SHP77 (cell line): ENCODE measurements at regions not wholly inside any gene's neighbourhood (a gene's known extent, or its start where the extent isn't known, plus 50 kb on each side); places are given as distances from the start of the nearest gene placed in this dataset.
"Not testable (repeated sequence)": the region's sequence is repeated elsewhere in the genome, so short reads cannot be mapped to it uniquely, and the experiment has no call there.

ENCODE experiments used
- DNase-seq, 2 experiments: peaks; one replicate each; lab custom pipeline; 2025; lab: John Stamatoyannopoulos, UW

GRCh38 chrX:94341730-94342129, 667.7 kb downstream of the FAM133A start:
- not testable (repeated sequence) for DNase-seq

GRCh38 chrX:94361241-94361640, 687.2 kb downstream of the FAM133A start:
- no peak for DNase-seq

- no peak for DNase-seq
These were observed 691.7 kb downstream of the FAM133A start for GRCh38 chrX:94365736-94366135.

GRCh38 chrX:94366616-94367015, 692.6 kb downstream of the FAM133A start:
- no peak for DNase-seq

GRCh38 chrX:94389044-94389443, 715.0 kb downstream of the FAM133A start:
- DNase-seq: no peak

- peak in 1 of 2 experiments; percentile 0 for DNase-seq
These were observed 726.5 kb downstream of the FAM133A start for GRCh38 chrX:94400488-94400887.

- DNase-seq: no peak
These were observed 727.4 kb downstream of the FAM133A start for GRCh38 chrX:94401426-94401825.

- DNase-seq: no peak
These were observed 740.7 kb downstream of the FAM133A start for GRCh38 chrX:94414746-94415145.

- DNase-seq: no peak
These were observed 744.1 kb downstream of the FAM133A start for GRCh38 chrX:94418065-94418464.

- DNase-seq: no peak
These were observed 750.5 kb downstream of the FAM133A start for GRCh38 chrX:94424456-94424855.

- no peak for DNase-seq
These were observed 756.1 kb downstream of the FAM133A start for GRCh38 chrX:94430091-94430490.

- no peak for DNase-seq
These were observed 761.8 kb downstream of the FAM133A start for GRCh38 chrX:94435799-94436198.

- no peak for DNase-seq
These were observed 780.2 kb downstream of the FAM133A start for GRCh38 chrX:94454159-94454558.

GRCh38 chrX:94454606-94455005, 780.6 kb downstream of the FAM133A start:
- DNase-seq: no peak

GRCh38 chrX:94455782-94456181, 781.8 kb downstream of the FAM133A start:
- DNase-seq: no peak

GRCh38 chrX:94492541-94492940, 818.5 kb downstream of the FAM133A start:
- DNase-seq: no peak

- no peak for DNase-seq
These were observed 819.4 kb downstream of the FAM133A start for GRCh38 chrX:94493405-94493804.

GRCh38 chrX:94511564-94511963, 837.6 kb downstream of the FAM133A start:
- DNase-seq: no peak

- DNase-seq: no peak
These were observed 841.0 kb downstream of the FAM133A start for GRCh38 chrX:94515009-94515408.

- no peak for DNase-seq
These were observed 850.9 kb downstream of the FAM133A start for GRCh38 chrX:94524867-94525266.

GRCh38 chrX:94545722-94546121, 871.7 kb downstream of the FAM133A start:
- DNase-seq: no peak

GRCh38 chrX:94551831-94552230, 877.8 kb downstream of the FAM133A start:
- no peak for DNase-seq

- no peak for DNase-seq
These were observed 886.9 kb downstream of the FAM133A start for GRCh38 chrX:94560930-94561329.

- DNase-seq: no peak
These were observed 902.5 kb downstream of the FAM133A start for GRCh38 chrX:94576367-94577004.
